CD4-positive, alpha-beta T cell treated with Interleukin-4 for 1 hour (primary cell): ENCODE measurements at regions not wholly inside any gene's neighbourhood (a gene's known extent, or its start where the extent isn't known, plus 50 kb on each side); places are given as distances from the start of the nearest gene placed in this dataset.

ENCODE experiments used
- DNase-seq, 2 donors: peaks; one replicate each; pipeline ENCODE4 v3.0.0-alpha.2; 2020 to 2022

DNA sequence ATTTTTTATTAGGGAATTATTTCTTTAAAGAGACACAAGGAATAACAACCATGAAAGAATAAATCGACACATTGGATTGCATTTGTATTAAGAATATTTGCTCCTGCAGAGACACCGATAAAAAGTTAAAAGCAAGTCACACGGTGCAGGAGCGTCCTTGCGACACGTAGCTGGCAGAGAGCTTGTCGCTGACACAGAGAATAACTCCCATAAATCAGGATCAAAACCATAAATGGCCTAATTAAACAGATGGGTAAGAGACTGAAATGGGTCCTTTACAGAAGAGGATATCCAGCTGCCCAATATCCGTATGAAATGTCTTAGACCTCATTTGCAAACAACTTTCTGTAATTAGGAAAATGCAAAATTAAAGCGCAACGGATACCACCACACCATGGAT is 126.1 kb upstream of the SNTG2 start:
- no peak for DNase-seq

DNA sequence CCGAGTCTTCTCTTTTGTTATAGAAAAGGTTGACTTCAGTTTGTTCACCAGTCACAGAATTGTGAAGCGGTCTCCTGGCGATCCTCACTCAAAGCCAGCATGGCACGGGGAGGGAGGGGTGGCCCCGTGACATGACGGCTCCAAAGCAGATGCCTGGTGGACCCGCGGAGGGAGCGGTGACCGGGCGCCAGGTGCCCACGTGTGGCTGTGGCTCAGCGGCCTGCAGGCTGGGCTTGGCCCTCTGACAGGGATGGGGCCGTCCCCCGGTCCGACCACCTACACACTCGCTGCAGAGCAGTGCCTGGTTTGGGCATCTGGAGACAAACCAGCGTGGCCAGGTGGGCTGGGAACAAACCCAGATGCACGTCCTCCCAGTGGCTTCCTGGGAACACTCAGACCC is 129.1 kb upstream of the SNTG2 start:
- no peak for DNase-seq

DNA sequence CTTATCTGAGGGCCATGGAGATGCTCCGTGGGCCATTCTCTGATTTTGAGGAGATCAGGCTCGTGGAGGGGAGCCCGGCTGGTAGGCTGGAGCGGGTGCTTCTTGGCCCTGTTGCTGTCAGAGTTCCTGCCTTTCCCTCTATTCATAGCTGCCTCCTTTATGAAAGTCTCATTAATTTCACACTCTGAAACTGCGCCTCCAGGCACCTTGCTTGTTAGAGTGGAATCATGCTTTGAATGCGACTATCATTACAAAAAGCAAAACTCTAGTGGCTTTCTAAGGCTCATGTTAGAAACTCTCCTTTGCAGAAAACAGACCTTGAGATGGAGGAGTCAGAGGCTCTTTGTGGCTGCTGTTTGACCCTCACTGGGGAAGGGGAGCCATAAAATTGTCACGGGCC is 131.0 kb upstream of the SNTG2 start:
- DNase-seq: no peak

DNA sequence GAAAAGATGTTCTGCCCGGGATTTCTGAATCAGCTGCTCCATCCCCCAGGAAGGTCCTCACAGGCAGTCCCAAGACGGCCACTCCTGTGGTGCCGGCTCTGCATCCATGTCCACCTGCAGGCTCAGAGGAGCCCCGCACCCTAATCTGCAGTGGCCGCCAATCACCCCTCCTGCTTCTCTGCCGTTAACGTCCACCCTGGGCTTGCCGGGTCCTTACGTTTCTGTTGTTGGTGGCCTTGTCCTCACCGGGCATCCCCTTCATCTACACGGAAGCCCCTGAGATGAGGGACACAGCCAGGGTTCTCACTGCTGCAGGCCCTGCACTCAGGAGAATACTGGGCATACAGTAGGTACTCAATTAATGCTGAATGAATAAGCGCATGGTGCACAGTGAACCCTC is 131.5 kb upstream of the SNTG2 start:
- no peak for DNase-seq

DNA sequence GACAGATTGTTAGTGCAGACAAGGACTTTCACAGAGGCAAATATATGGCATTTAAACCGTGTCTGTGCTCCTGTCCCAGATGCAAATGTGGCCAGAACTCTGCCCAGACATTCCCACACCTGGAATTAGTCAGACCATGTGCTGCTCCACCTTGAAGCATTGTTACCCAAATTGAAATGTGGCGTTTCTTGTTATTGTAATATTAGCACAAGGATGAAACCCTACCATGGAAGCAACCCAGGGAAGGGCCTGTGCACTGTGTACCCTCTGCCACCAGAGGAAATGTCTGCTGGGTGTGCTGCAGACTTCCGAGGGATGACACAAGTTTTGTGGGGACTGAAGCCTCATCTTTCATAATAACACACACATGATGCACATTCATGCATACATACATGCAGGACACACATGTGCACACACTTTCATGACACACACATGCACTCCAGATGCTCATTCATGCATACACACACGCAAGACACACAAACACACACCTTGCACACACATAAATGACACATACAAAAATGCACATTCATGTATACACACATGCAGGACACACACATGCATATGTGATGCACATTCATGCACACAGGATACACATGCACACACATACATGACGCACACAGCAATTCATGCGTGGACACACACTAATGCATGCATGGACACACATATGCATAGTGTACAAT is 133.2 kb upstream of the SNTG2 start:
- no peak for DNase-seq

DNA sequence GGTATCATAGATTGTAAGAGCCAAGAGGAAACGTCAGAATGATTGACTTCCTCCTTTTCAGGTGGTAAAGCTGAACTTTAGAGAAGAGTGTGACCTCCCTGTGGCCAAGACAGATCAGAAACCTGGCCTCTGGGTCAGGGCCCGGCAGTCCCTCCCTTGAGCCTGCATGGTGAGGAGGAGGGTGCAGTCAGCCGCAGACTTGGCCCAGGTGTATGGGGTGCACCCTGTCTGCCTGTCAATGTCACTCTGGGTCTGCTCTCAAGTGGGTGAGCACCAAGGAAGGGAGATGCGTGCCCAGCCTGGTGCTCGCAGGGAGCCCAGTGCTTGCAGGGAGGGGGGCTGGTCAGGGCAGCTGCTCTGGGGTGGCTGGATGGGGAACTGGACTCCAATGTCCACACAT is 134.4 kb upstream of the SNTG2 start:
- DNase-seq: no peak

DNA sequence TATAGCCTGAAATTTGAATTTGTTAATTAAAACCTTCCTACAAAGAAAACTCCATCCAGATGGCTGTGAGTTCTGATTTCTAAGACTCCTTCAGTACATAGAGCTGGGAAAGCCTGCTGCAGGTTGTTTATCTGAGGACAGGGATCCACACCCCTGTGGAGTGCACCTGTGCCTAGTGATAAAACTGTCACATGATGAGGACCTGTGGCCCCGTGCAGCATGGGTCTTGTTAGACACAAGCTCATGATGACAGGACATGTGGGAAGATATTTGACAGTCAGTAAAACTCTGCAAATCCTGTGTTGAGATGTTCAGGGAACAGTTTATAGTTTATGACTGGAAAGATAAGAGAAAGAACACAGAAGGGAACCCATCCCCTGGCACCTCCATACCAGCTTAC is 133.2 kb upstream of the TMEM18 start:
- DNase-seq: no peak

DNA sequence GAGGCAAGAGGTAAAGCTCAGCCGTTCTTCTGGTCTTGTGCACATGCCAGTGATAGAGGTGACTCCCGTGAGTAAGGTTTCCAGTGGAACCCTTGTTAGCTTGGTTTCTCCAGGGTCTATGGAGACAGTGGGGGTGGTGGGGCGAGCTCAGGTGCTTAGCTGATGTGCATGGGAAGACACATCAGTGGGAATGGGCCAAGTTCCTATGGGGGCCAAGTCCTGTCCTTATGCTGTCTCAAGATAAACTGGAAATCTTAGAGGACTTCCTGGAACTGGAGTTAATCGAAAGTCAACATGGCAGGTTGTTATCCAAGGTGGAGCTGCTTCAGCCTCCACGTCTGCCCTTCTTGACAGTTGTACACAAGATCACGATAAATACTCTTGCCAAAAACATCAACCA is 130.1 kb upstream of the TMEM18 start:
- no peak for DNase-seq

DNA sequence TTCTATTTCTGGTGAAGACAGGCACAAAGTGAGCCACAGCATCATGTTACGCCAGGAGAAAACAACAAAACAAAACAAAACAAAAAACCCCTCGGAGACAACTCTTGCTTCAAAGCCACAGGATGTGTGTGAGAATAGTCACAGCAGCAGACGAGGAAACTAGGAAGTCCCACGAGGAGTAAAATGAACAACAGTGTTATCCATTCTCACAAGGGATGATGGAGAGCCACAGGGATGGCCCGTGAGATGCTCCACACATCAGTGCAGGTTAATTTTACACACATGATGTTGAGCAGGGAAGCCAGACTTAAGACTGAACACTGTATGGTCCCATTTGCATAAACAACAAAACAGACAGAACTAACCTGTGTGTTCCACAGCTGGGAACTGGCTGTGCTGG is 128.5 kb upstream of the TMEM18 start:
- no peak for DNase-seq

DNA sequence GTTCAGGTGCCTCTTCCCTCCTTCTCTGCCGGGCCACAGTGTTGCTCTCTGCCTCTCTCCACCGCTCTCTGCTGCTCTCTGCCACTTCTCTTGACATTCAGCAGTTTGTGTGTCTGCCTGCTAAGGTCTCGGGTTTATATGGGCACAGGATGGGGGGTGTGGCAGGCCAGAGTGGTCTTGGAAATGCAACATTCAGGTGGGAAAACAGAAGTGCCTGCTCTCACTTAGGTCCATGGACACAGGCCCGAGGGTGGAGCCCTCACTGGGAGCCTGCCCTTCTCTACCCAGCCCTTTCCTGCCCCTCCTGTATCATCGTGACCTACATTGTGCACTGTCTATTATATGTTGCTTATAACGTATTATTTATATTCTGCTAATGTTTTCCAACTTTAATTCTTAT is 120.8 kb upstream of the TMEM18 start:
- no peak for DNase-seq

DNA sequence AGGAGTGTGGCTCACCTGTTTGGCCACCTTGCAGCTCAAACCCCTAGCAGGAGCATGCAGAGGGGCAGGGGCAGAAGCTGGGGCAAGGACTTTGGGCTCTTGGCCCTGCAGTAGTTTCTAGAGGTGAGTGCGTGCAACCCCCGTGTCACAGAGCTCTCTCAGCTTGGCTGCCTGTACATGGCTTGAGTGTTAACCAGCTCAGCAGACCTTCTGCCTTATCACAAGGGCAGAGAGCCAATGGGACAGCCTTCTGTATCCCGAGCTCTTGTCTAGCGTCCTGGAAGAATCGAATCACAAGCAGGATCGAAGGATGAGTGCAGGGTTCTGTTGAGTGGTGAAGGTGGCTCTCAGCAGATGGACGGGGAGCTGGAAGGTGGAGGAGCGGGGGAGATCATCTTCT is 120.3 kb upstream of the TMEM18 start:
- no peak for DNase-seq

DNA sequence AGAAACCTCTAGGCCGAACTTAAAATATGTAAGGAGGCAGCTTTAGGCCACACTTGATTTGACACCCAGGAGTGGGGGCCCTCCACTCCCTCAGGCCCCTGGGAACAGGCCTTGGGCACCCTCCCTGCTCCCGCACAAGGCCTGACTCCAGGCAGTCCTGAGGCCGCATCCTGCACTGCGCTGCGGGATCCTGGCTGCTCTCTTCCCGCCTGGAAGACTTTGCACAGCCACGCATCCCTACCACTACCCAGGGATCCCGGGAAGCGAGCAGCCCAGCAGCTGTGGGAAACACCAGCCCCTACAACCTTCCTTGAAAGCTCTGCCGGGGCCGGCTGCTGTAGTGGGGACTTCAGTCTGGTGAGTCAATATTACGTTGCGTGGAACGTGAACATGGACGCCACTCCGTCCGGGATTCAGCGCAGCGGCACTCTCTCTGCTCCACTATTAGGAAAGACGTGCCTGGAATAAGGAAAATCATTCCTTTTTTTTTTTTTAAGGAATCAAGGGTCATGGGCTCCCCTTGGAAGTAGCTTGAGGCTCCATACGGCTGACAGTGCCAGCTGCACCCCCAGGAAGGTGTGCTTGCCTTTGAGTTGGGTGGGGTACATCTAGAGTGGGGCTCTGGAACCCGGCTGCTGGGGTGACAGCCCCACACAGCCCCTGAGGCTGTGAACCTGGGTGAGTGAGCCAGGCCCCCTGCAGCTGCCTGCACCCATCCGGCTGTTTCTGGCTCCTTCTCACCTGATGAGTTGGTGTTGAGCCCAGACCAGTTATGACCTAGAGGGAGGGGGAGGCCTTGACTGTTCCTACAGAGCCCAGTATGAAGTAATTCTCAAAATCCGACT is 119.2 kb upstream of the TMEM18 start:
- DNase-seq: no peak

DNA sequence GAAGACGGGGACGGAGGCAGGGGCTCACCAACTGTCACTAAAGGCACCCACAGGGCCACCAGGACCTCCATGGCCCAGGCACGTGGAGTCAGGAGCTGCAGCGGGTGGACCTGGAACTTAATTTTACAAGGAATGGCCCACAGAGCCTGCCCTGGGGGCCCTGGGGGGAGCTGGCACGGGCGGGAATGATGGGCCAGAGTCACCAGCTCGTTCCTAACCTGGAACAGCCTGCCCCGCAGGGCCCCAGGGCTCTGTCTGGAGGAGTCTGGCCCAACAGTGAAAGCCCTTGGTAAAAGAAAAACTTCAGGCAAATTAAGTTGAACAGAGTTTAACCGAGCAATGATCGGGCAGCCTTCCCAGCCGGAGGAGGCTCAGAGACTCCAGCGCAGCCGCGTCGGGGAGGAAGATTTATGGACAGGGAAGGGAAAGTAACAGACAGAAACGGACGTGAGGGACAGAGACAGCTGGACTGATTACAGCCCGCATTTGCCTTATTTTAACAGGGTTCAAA is 118.4 kb upstream of the TMEM18 start:
- no peak for DNase-seq

DNA sequence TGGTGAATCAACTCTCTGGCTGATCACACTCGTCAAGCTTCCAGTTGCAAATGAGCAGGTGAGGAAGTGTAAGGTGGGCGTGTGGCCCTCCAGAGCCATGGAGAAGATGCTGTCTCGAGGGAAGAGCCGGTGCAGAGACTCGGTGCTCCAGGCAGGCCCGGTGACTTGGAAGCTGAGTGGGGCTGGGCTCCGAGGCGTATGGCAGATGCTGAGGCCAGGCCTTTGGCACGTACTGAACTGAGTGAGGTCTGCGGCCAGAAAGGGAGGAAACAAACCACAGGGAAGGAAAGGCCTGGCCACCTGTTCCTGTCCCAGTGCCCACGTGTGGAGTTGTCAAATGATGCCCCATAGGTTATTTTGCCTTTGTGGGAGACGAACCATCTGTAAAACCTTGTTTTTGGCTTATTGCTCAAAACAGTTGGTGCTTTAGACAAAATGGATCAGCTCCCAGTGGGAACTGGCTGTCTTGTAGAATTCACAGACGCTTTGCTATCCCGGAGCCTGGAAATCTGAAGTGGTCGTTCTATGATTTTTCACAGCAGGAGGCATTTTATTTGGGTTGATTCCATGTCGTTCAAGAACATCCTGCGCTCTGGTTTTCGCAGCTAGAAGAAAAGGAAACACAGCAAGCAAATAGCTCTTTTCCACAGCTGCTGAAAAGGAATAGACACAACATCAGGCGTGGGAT is 117.5 kb upstream of the TMEM18 start:
- no peak for DNase-seq

DNA sequence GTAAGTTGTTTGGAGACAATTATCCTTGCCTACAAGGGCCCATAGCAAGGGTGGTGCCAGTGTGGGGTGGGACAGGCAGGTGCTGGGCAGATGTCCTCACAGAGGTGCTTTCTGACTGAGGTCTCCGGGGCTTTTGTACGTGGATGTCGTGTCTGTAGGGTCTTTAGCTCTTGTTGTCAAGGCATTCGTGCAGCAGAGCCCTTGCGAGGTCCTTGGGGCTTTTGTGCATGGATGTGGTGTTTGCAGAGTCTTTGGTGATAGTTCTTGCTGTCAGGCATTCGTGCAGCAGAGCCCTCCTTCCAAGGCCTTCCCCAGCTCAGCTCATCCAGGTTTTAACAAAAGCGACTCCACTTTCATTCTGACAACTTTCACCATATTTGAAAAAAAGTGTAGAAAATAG is 116.0 kb upstream of the TMEM18 start:
- DNase-seq: no peak

DNA sequence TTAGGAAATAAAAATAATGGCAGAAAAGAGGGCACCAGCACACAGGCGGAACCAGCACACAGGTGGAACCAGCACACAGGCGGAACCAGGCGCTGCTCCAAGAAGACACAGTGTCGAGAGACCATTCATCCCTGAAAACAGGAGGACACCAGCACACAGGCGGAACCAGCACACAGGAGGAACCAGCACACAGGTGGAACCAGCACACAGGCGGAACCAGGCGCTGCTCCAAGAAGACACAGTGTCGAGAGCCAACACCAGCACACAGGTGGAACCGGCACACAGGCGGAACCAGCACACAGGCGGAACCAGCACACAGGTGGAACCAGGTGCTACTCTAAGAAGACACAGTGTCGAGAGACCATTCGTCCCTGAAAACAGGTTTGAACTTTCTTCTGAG is 115.5 kb upstream of the TMEM18 start:
- DNase-seq: no peak

DNA sequence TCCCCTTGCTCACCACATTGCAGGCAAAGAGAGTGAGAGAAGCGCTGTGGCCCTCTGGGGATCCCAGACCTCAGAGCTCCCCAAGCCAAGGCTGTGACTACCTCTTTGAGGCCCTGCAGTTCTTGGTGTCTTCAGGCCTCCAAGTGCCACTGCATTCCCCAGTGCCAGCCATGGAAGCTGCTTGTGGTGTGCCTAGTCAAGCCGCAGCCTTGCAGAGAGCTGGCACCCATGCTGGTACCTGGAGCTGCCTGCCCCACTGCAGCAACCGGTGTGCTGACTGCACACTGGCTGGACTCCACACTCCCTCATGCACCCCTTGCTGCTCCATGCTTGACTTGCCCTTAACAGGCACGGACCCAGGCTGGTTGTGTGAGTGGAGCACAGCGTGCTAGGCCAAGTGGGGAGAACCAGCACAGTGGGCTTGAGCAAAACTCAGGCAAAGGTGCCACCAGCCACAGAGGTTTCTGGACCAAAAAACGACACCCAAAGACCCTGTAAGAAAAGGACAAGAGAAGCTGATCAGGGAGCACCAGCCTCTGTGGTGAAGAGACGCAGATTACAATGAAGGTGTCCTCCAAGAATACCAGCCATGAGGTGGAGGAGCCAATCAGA is 113.5 kb upstream of the TMEM18 start:
- DNase-seq: no peak

DNA sequence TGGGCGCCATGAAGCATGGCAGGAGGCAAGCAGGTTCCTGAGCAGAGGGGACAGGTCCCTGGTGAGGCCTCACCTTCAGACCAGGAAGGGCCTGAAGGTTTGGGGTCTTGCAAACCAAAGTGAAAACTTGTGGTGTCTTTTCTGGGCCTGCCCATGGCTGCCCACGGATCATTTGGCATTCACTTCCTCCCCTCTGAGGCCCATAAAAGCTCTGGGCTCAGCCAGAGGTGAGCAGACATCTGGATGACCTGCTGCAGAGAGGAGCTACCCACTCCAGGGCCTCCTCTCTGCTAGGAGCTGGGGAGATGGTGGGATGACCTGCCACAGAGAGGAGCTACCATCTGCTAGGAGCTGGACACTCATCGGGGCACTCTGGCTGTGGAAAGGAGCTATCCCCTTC is 112.9 kb upstream of the TMEM18 start:
- no peak for DNase-seq

DNA sequence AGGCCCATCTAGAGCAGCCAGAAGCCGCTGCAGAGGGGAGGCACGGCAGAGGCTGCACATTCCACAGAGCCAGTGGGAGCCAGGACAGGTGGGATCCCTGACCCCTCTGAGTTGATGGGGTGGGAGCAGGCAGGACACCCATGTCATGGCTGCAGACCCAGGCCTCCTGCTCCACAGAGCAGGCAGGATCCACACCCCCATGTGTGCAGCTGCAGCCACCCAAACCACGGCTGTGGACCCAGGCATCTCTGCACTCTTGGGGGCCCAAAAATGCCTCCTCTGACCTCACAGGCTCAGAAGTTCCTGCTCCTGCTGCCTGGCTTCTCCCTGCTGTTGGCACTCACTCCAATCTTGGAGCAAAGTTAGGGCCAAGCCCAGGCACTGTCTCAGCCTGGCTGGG is 112.3 kb upstream of the TMEM18 start:
- no peak for DNase-seq

DNA sequence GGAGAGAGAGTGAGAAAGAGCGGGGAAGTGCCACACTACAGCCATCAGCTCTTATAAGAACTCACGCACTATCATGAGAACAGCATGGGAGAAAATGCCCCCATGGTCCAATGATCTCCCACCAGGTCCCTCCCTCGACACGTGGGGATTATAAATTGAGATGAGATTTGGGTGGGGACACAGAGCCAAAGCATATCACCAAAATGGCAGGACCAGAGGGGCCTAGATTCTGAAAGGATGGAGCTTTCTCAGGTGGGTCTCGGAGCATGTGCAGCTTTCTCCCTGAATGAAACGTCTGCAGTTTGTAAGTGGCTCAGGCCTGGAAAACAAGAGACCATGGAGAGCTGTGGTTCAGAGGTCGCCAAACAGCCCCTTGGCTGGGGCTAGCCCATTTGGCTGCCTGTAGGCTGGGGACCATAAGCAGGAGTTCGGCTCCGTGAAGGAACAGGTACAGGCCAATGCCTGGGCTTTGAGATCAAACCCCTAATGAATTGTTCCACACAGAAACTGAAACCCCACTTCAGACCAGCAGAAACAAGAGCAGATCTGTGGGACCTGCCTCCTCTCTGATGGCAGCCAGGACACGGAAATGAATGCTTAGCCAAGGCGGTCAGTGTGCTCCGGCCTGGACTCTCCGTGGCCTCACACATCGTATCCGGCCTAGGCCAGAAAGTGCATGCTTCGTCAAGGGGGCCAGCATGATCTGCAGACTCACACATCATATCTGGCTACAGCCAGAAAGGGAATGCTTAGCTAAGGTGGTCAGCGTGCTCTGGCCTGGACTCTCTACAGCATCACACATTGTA is 111.2 kb upstream of the TMEM18 start:
- no peak for DNase-seq

DNA sequence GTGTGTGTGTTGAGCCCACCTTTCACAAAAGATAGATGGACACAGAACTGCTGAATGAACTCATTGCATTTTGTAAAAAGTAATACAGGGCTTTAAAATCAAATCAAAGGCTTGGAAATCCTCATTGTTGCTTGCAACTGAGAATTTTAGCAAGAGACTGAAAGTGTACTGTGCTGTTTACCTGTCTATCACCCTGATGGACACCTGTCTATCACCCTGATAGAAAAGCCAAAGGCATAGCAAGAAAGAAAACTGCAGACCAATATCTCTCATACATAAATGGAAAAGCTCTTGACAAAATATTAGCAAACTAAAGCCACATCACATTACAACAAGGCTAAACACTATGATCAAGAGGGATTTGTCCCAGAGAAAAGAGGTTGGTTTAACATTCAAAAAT is 107.5 kb upstream of the TMEM18 start:
- DNase-seq: no peak

DNA sequence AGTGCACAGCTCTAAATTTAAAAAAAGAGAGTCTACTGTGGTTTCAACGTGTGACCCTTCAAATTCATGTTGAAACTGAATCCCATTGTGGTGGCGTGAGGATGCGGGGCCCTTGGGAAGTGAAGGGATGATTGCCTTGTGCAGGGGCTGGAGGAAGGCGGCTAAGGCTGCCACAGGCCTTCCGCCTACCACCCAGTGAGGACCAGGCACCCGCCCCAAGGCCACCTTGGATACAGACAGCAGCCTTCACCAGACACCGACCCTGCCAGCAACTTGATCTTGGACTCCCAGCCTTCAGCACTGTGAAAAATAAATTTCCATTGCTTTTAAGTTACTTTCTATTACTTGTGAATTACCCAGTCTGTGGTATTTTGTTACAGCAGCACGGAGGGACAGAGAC is 103.4 kb upstream of the TMEM18 start:
- no peak for DNase-seq

DNA sequence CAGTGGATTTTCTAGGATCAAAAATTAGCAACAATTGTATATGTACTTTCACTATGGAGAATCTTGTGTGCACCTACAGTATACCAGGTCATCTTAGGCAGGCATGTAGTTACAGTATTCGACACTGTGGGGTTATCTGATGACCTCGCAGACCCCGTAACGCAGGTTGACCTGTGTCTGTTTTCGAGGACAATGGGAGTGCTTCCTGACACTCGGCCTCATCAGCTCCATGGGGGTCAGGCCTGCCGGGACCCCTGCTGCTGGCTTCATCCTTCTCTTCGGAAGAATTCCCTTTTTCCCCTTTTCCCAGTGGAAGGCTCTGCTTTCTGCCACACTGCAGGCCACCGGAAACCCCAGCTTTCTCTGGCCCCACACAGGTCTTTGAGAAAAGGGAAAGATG is 102.8 kb upstream of the TMEM18 start:
- DNase-seq: no peak
